ENCODE measurements at regions not wholly inside any gene's neighbourhood (a gene's known extent, or its start where the extent isn't known, plus 50 kb on each side); places are given as distances from the start of the nearest gene placed in this dataset.

DNA sequence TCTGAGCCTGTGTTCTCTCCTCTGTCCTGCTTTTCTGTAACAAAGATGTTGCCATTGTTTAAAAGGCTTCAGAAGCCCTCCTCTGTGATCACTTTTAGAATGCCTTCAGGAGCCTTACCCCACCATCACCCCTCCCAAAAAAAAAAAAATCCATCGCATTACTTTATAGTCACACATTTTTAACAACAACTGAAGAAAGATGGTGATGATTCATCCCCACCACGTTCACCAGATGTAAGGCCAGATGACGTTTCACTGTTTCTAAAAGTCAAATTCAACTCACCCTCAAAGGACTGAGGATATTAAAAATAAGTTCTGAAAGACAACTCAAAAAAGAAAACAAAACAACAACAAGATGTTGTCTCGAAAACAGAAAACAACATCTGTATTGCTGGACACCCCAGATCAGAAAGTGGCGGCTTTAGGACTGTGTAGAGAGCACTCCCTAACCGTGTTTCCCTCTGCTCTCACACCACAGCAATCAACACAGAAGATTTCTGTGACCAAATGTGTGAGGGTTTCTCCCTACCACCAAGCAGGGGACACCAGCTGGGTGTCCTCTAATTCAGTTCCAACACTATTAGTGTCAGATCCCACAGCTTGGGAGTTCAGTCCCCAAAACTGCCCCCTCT, 61.9 kb upstream of the CREB1 start:
- no peak for TF ChIP-seq SIN3A (IDR thresholded peaks at IDR 0.05; ENCODE audit: borderline replicate concordance, insufficient read depth, low read length)
- TF ChIP-seq, protein P1, sequence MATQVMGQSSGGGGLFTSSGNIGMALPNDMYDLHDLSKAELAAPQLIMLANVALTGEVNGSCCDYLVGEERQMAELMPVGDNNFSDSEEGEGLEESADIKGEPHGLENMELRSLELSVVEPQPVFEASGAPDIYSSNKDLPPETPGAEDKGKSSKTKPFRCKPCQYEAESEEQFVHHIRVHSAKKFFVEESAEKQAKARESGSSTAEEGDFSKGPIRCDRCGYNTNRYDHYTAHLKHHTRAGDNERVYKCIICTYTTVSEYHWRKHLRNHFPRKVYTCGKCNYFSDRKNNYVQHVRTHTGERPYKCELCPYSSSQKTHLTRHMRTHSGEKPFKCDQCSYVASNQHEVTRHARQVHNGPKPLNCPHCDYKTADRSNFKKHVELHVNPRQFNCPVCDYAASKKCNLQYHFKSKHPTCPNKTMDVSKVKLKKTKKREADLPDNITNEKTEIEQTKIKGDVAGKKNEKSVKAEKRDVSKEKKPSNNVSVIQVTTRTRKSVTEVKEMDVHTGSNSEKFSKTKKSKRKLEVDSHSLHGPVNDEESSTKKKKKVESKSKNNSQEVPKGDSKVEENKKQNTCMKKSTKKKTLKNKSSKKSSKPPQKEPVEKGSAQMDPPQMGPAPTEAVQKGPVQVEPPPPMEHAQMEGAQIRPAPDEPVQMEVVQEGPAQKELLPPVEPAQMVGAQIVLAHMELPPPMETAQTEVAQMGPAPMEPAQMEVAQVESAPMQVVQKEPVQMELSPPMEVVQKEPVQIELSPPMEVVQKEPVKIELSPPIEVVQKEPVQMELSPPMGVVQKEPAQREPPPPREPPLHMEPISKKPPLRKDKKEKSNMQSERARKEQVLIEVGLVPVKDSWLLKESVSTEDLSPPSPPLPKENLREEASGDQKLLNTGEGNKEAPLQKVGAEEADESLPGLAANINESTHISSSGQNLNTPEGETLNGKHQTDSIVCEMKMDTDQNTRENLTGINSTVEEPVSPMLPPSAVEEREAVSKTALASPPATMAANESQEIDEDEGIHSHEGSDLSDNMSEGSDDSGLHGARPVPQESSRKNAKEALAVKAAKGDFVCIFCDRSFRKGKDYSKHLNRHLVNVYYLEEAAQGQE (IDR thresholded peaks at IDR 0.05; ENCODE audit: insufficient read depth in 1 of 2, low read depth in 2 of 2, low read length in 2 of 2), result no peak
- no peak for TF ChIP-seq TAF1 (IDR thresholded peaks at IDR 0.05; ENCODE audit: borderline replicate concordance, insufficient read depth, low read length)
- TF ChIP-seq FOXP2 (optimal IDR thresholded peaks at IDR 0.05; ENCODE audit: borderline replicate concordance, extremely low read depth, extremely low read length, insufficient read depth), result no peak
- no peak for TF ChIP-seq POLR2AphosphoS5 (IDR thresholded peaks at IDR 0.05; ENCODE audit: low read depth, low read length)

DNA sequence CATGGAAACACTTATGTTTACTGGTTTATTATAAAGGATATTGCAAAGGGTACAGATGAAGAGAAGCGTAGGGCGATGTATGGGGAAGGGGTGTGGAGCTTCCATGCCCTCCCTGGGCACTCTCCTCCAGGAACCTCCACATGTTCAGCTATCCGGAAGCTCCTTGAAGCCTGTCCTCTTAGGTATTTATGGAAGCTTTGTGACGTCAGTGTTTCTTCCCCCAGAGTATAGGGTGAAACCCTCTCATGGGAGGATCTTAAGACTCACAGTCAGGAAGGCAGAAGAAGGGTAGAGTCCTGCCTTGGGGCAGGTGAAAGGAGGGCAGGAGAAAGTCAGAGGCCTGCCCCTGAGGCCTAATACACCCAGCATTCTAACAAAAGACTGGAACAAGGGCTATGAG, 61.3 kb upstream of the CREB1 start:
- TF ChIP-seq TAF1 (IDR thresholded peaks at IDR 0.05; ENCODE audit: borderline replicate concordance, insufficient read depth, low read length), result no peak
- TF ChIP-seq POLR2AphosphoS5 (IDR thresholded peaks at IDR 0.05; ENCODE audit: low read depth, low read length), result no peak
- no peak for TF ChIP-seq SIN3A (IDR thresholded peaks at IDR 0.05; ENCODE audit: borderline replicate concordance, insufficient read depth, low read length)
- TF ChIP-seq, protein P1 (IDR thresholded peaks at IDR 0.05; ENCODE audit: insufficient read depth in 1 of 2, low read depth in 2 of 2, low read length in 2 of 2), result no peak

DNA sequence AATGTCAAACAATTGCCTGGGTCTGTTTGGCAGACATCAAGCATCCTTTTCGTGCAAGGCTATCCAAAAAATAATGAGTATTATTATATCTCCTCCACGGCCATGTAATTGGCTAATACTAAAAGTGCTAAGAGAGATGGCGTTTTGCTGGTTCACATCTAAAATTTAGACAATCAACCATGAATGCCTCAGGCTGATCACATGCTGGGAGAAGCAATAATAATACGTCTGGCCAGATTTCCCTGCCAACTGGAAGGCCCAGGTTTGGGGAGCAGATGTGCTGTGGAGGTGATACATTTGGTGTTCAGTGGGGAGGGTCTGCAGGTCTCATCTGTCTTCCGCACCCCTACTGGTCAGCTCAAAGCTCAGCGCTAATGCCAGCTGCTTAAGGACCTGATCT, 60.3 kb upstream of the CREB1 start:
- TF ChIP-seq POLR2AphosphoS5 (IDR thresholded peaks at IDR 0.05; ENCODE audit: low read depth, low read length), result no peak
- TF ChIP-seq SIN3A (IDR thresholded peaks at IDR 0.05; ENCODE audit: borderline replicate concordance, insufficient read depth, low read length), result no peak
- TF ChIP-seq TAF1 (IDR thresholded peaks at IDR 0.05; ENCODE audit: borderline replicate concordance, insufficient read depth, low read length), result no peak
- TF ChIP-seq, protein P1 (IDR thresholded peaks at IDR 0.05; ENCODE audit: insufficient read depth in 1 of 2, low read depth in 2 of 2, low read length in 2 of 2), result no peak
- TF ChIP-seq FOXP2 (optimal IDR thresholded peaks at IDR 0.05; ENCODE audit: borderline replicate concordance, extremely low read depth, extremely low read length, insufficient read depth), result no peak

DNA sequence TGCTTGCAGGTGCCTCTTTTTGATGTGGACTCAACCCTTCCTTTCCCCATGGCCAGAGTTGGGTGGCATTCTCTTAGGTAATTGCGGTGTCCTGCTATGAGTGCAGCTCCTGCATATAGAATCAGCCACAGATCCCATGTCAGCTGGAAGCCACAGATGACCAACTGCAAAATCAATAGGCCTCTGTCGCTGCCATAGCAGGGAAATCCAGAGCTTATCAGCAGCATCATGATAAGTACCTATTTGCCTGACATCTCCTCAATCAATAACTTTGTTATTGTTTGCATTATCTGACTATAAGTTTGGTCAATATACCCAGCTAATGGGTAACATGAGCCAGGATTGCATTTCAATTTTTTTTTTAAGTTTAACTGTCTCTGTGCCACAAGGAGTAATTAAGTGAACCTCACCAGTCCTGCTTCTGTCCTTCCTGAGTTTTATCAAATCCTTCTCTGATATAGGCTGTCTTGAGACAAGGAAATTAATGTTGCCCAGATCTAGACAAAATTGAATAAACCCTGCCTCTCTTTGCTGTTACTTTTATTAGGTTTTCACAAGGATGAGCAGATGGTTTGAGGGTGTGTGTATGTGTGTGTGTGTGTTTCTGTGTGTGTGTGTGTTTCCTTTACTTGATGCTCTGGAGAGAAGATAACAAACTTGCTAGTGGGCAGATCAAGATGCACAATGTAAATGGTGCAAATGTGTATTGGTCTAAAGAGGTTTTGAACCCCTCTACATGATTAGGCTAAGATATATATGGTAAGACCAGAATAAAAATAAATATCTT, 59.6 kb upstream of the CREB1 start:
- TF ChIP-seq TAF1 (IDR thresholded peaks at IDR 0.05; ENCODE audit: borderline replicate concordance, insufficient read depth, low read length), result no peak
- TF ChIP-seq, protein P1 (IDR thresholded peaks at IDR 0.05; ENCODE audit: insufficient read depth in 1 of 2, low read depth in 2 of 2, low read length in 2 of 2), result no peak
- TF ChIP-seq SIN3A (IDR thresholded peaks at IDR 0.05; ENCODE audit: borderline replicate concordance, insufficient read depth, low read length), result no peak
- no peak for TF ChIP-seq POLR2AphosphoS5 (IDR thresholded peaks at IDR 0.05; ENCODE audit: low read depth, low read length)
- no peak for TF ChIP-seq FOXP2 (optimal IDR thresholded peaks at IDR 0.05; ENCODE audit: borderline replicate concordance, extremely low read depth, extremely low read length, insufficient read depth)
